Skin of body (tissue), 1 donor: ENCODE measurements at regions not wholly inside any gene's neighbourhood (a gene's known extent, or its start where the extent isn't known, plus 50 kb on each side); places are given as distances from the start of the nearest gene placed in this dataset.

Experiments used
- DNase-seq: peaks from one replicate; lab custom pipeline; 2025; lab: John Stamatoyannopoulos, UW

DNA sequence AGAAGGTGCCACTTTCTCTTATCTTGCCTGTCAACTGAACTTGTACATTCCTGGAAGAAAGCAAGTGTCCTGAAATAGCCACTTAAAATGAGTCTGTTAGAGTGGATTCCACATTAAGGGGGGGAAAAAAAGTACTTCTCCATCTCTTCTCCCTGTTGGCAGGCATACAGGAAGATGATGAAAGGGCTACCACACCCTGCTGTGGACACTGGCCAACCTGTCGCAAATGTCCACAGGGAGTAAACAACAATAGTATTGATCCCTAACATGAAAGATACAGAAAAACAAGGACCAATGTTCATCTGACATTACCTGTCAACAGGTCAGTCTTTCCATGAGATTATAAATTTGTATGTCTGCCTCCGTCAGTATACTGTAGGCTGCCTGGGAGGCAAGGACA is 265.1 kb upstream of the MAP3K1 start:
- DNase-seq: no peak

DNA sequence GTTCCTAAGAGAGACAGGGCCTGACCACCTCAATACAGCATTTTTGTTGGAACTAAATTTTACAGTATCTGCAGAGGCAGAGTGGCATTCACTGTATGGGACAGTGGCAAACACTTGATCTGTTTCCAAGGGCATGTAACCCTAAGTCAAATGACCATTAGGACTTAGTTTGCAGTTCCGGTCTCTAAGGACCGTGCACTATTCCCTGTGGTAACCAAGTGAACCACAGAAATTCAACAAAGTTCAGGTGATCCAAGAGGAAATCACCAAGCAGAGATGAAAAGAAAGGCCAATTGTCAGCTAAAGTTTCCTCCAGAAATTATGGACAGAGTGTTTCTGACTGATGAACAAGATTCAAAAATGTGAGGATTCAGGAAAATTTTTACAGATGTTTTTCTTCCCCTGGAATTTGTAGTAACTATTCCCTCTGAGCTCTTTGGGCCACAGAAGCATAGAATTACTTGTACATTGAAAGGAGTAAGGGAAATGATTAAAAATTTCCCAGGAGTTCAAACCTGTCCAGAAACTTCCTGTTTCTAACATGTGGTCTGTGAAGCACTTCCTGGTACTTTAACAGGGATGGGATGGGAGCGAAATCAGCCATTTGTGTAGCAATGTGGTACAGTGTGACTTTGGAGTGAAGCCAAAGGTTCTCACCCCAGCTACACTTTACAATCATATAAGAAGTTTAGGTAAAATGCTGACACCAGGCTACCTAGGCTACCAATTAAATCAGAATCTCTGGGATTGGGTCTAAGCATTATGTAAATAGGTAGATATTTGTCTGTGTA is 266.1 kb upstream of the MAP3K1 start:
- no peak for DNase-seq

DNA sequence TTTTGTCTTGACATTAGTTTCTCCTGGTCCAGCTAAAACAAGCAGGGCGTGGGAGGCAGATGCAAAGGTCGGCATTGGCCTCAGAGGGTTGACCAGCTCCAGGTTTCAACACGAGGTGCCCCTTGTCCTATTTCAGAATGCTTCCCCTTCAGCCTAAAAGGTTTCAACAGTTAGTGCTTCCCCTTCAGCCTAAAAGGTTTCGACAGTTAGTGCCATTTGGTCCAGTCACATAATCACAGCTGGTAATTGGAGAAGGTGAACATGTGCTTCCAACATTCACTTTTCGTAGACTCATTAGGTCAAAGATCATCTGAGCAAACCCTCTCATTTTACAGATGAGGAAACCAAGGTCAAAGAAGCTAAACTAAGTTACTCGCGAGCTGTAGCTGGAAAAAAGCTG is 270.3 kb upstream of the MAP3K1 start:
- no peak for DNase-seq

DNA sequence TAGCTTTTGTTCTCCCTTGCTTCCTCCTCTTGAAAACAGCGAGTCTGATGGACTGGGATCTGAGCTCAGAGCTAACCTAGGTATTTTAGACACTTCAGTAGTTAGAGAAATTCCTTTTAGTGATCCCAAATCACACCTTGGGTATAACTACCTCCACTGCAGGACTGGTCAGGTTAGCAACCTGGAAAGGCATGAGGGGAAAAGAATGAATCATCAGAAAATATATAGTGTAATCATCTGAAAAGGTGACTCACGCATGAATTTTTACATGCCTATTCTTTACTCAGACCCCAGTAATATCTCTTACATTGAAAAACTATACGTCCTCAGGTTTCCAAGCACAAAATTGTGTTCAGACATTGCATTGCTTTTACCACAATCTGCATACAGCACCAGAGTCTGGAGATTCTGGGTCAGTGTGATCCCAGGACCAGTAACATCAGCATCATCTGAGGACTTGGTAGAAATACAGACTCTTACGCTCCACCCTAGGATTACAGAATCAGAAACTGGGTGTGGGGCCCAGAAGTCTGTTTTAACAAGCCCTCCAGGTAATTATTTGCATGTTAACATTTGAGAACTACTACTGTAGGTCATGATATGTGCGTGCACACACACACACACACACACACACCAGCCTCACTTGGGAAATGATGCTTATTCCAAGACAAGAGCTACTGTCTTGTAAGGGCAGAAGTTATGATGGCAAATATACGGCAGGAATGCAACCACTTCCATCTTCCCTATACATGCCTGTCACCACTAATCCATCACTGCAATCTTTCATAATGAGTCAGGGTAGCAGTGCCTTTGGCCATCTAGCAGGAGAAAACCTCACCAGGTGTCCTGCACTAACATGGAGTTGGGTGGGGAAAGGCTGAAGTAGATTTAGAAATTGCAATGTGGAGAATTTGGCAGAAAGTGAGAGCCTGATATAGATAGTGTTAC is 271.6 kb upstream of the MAP3K1 start:
- DNase-seq: no peak

DNA sequence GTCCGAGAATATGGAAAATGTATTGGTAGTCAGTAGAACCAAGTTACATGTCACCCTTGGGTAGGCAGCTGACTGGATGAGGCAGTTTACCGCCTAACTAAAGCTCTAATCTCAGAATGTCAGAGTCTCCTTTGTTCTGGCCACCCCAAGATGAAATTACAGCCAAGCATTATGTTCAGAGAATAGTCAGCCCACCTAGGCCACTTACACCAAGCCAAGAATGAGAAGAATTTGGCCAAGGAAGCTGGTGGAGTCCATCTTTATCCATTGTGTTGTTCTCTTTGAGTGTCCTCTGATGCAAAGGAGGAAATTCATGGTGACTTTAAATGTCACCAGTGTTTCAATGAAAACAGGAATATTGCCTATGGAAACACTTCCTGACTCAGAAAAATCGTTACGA is 275.1 kb upstream of the MAP3K1 start:
- DNase-seq: no peak

DNA sequence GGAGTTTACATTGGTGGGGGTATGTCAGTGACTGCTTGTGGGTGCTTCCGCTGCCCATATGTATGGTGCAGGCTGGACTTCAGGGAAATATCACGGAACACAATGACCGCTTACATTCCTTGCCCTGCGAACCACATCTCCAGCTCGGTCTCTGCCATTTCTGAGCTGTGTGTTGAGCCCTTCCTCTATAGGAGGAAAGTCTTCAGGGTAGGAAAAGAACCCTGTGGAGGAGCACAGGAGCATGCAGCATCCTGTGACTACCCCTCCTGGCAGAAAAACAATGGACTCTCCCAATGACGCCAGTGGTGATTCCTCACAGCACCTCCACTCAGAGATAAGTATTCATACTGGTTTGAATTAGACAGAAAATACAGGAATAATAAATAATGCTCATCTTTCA is 276.8 kb upstream of the MAP3K1 start:
- DNase-seq: no peak

DNA sequence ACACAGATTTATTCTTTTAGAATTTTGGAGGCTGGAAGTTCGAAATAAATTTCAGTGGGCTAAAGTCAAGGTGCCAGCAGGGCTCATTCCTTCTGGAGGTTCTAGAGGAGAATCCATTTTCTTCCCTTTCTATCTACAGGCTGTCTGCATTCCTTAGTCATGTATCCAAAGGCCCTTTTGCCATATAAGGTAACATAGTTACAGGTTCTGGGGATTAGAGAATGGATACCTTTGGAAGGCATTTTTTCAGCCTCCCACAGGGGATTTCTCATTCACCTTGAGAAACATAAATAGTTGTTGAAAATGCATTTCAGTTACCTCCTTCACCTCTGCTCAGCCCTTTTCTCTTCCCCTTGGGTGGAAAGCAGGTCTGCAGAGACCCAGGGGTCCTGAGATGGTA is 280.0 kb upstream of the MAP3K1 start:
- no peak for DNase-seq

DNA sequence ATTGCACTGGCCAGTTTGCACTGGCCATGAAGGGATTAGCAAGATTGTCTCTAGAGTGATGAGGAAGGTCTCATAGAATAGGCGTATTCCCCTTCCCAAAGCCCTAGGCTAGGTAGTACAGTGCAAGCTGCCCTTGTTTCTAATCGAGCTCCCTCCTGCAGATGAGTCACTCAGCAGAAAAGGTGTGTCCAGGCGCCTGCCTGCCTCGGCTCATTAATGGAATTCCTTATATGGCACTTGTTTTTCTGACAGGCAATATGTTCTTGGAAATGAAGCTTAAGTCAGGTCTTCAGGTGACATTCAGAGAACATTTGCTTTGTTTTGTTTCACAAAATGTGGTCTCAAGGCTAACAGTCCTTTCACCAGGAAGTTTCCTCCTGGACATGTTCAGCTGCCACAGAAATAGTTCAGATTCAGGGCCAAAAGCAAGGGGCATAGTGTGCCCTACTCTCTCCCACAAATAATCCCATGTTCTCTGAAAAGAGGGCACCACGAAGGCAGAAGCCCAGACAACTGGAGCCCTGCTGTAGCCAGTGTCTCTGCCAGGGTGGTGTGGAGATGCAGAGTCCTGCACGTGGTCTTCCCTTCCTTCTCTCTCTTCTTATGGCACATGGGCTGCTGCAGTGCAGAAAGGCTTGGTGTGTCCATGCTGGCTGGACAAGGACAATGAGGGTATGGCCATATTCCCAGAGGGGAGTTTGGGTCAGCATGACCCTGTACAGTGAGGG is 281.1 kb upstream of the MAP3K1 start:
- DNase-seq: no peak

DNA sequence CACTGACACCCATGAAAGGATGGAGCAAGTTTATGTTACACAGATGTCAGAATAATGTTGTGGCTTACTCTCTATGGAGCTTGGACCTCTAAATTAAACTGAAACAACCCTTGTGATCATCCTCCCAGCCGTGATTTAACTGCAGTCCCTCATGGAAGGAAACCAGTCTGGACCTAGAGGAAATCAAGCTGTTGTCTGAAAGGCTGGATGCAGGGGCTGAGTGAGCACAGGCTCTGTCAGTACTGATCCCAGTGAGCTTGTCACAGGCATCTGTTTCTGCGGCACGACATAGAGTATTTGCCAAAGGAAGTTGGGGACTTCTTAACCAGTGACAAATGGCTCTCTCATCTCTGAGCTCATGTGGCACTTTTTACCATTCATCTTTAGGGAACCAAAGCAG is 282.9 kb upstream of the MAP3K1 start:
- DNase-seq: peak; percentile 60

DNA sequence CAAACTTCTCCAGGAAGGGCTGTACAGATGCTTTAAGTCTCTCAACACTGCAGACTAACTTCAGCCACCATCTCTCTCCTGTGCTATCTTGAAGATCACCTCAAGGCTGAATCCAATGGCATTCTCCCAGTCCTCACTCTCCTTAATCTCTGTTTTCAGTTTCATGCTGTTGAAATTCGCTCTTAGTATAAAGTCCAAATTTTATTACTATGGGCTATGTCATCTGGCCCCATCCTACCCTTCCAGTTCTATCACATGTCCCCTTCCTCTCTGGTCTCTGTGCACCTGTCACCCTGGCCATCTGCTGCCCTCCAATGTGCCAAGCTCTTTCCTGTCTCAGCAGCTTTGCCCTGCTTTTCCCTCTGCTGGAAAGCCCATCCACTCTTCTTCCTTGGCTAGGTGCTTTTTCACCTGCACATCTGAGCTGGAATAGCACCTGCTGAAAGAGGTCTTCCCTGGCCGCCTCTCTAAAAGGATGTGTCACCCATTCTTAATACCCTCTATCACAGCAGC is 284.7 kb upstream of the MAP3K1 start:
- DNase-seq: no peak

DNA sequence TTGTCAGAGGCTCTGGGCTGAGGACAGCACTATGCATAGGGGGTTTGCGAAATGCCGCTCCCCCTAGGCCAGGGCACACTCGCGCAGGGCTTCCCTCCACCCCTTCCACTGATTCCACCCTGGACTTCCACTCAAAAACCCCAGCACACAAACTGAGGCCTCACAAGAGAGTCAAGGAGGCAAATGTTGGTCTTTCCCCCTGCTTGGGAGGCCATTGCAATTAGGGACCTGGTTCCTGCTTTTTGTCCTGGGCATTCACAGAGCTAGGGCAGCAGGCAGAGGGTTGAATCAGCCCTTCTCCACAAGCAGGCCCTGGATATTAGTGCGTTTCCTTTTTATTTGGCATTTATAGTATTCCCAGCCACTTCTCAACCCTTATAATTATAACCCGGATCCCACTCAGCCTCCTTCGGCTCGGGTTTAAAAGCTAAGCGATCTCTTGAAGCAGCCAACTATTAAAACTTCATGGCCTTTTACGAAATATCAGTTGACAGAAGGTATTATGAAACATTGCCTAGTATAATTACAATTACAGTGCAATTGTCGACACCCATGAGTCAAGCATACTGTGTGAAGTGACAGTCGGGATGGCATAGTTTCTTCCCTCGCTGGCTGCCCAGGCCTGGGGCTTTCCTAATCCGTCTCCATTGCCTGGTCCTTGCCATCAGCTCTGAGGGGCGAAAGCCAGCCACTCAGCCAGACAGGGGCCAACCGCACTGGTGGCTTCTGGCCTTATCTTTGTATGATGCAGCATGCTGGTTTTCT is 285.5 kb upstream of the MAP3K1 start:
- DNase-seq: no peak

DNA sequence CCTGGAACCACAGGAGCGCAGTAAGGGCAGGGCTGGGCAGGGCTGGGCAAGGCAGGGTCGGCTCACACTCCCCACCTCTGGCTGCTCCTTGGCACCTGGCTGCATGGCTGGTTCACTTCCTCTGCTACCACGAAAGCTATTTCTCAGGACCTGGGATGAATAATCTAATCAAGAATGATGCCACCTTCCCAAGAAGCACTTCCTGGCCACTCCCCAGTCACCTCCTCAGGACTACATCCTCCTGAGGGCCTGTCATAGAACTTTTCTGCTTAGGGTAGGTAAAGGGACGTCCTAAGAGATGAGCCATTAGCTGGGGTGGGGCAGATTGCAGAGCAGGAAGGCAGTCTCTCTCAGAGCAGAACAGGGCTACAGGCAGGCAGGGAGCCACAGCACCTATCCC is 288.2 kb upstream of the MAP3K1 start:
- no peak for DNase-seq

DNA sequence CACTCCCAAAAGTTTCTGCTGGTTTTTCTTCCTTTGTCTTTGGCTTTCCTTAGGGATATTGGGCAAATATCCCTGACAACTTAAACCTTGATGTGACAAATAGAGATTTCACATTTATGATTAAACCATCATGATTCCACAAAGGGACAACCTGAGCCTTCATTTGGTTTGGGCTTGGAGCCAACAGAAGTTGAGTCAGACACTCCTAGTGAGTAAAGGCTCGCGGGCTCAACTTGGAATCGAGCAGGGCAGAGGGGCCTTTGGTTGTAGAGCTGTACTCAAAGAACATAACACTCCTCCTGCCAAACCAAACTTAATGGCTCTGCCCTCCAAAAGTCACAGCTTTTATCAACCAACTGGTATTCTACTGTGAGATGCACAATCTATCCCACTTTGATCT is 290.2 kb upstream of the MAP3K1 start:
- DNase-seq: no peak

DNA sequence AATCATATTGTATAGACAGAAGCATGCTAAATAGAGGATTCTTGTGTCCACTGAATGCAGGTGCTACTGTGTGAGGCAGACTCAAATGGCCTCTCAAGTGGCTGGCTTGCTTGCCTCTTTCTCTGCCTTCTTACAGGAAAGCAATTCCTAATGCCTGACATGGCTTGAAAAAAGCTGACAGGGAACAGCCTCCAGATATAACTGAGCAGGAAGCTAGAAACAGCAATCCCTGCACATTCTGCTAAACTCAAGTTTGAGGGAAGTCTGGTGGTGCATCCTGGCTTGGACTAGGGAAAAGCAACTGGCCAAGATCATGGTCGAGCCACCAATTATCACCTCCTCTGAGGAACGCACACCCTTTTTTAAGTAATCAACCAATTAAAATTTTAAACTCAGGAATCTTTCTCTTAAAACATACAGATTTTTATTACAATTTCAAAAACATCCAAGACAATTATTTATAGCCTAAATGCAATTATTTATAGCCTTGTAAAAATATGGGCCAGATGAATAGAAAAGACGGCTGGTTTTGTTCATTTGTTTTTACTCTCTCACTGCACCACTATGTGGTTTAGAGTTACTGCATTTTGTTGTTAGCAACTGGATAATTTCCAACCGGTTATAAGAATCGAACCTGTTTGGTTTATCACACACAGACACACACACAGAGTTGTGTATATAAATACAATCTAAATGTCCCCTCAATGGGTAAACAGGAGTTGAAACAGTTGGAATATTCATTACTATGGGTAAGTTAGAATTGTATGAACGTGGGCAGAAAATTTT is 290.9 kb upstream of the ANKRD55 start:
- peak; percentile 45 for DNase-seq

DNA sequence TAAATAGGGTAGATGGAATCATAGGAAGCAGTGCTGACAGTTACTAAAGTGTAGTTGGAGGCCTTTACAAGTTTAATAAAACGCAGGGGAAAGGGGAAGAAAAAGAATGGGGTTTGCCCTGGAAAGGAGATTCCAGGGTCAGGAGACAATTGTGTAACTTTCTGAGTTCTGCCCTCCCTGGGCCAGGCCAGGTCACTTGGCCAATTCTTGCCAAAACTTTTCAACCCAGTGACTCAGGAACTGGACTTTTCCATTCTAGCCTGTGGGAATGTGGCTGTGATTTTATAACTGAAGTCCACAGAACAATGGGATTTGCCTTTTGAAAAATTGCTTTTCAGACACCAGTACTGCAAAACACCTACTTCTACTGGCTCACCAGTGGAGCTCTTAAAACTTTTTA is 289.8 kb upstream of the ANKRD55 start:
- DNase-seq: no peak

DNA sequence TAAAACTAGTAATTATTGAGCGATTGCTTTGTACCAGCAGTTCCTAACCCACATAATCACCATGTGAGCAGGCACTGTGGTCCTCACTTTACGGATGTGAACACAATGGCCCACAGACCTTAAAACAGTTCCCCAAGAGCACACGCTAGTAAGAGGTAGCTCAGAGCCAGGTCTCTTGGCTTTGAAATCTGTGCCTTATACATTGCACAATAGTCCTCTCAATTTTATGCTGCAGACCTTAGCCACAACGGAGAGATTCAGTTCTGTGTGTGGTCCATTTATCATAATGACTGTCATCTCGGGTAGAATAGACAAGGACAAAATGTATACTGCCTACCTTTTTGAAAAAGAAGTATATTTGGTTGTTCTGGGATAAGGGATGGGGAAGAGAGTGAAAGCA is 289.0 kb upstream of the ANKRD55 start:
- no peak for DNase-seq

DNA sequence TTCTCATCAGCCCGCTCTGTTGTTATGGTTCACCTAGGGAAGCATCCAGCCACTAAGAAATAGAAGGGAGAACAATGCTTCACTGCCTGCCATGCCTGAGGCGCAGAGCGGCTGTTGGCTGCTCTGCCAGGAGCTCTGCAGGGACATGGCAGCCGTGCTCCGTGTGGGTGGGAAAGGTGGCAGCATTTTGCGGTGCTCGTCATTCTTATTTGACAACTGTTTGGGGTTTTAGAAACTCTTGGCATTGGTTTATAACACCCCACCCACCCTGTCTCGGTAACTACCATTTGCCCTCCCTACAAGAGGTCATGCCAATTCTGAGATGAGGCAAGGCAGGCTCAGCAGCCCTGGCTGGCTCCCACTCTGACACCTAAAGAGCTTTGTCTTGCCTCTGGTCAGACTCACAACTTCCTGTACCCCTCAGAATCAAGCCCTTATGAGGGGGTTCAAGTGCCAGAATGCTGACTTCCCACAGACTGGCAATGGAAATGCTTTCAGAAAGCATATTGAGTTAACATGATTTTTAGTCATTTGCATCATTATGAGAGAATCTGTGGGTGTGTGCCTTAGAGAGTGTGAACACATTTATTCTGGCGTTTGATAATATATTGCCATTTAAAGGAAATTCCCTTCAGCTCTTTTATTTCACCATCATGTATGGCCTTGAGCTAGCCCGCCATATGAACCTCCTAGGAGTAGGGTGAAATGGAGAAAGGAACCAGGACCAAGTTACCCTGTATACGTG is 288.0 kb upstream of the ANKRD55 start:
- DNase-seq: no peak

DNA sequence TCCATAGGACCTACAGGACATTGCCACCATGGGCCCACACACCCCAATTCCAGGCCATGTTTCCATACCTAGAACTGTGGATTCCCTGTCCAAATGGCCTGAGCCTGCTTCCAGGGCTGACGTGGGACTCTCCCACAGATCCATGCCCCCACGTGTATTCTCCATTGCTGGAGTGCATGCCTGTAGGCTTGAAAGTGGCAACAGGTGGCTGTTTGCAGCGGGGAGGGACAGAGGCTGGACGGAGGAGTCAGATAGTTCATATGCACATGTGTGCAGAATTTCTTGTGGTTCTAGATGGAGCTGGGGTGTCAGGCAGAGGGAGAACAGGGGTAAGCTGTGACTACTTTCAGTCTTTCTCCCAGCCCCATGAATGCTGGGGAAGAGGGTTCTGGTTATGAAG is 285.7 kb upstream of the ANKRD55 start:
- DNase-seq: no peak

DNA sequence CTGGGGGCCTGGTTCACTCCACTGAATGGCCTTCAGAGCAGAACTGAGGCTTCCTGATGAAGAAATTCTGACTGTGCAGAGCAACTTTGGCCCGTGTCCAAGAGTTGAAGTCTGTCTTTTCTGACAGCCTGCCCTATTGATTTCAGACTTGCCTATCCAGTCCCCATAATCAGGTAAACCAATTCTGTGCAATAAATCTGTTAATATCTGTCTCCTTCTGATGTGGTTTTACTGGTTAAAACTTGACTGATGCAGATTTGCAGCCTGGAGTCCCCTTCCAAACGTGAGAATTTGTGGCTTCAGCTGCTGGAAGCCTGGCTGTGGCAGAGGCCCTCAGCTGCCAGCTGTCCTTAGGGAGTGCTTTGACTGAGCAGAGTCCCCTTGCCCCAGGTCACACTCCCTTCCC is 283.9 kb upstream of the ANKRD55 start:
- DNase-seq: no peak

DNA sequence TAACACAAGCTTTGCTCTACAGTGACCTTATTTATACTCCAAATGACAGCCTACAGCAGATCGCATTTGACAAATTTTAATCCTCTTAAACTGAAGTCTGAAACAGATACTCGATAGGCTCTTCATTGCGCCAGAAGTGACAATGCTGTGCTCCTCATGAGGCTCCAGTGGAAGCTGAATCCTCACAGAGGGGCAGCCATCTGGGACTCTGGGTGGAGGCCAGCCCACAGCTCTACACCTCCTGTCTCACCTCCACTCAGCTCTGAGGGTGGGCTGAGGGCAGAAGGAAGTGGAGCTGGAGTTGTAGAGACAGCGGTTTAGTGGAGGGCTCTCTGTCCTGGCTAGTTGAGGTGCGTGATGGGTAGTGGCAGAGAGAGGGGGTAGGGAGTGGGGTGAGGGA is 283.3 kb upstream of the ANKRD55 start:
- no peak for DNase-seq
